Esophagus (tissue), 2 donors: ENCODE measurements at regions not wholly inside any gene's neighbourhood (a gene's known extent, or its start where the extent isn't known, plus 50 kb on each side); places are given as distances from the start of the nearest gene placed in this dataset.

Source experiments
- H3K27ac ChIP-seq, 2 donors: one replicate each; pipeline ENCODE4 v1.5.1; 2013; ENCODE audit warnings: low read depth in 2 of 2, mild to moderate bottlenecking in 2 of 2, inconsistent platforms in 1 of 2, low read length in 1 of 2, moderate library complexity in 1 of 2
- H3K27me3 ChIP-seq, 2 donors: one replicate each; pipeline ENCODE4 v1.6.1; 2013; ENCODE audit warnings: low read length in 2 of 2, control low read depth in 1 of 2, mild to moderate bottlenecking in 1 of 2; ENCODE audit not compliant: insufficient read depth in 2 of 2, control insufficient read depth in 1 of 2
- H3K36me3 ChIP-seq, 2 donors: one replicate each; pipeline ENCODE4 v1.6.1; 2013; ENCODE audit warnings: low read length in 1 of 2; ENCODE audit not compliant: control insufficient read depth in 2 of 2, insufficient read depth in 2 of 2
- H3K4me1 ChIP-seq, 2 donors: one replicate each; pipeline ENCODE4 v1.6.1; 2013; ENCODE audit warnings: low read length in 1 of 2; ENCODE audit not compliant: control insufficient read depth in 2 of 2, insufficient read depth in 2 of 2
- H3K4me3 ChIP-seq, 2 donors: one replicate each; pipeline ENCODE4 v1.5.1; 2013; ENCODE audit warnings: low read length in 2 of 2, mild to moderate bottlenecking in 2 of 2, low read depth in 1 of 2, moderate library complexity in 1 of 2
- H3K9me3 ChIP-seq, 2 donors: one replicate each; pipeline ENCODE4 v1.6.1; 2013; ENCODE audit warnings: mild to moderate bottlenecking in 2 of 2, low read depth in 1 of 2, low read length in 1 of 2, moderate library complexity in 1 of 2; ENCODE audit not compliant: control insufficient read depth in 2 of 2, insufficient read depth in 1 of 2
- WGBS, 2 donors: extraction: QIAGEN DNeasy Blood & Tissue Kit; methylation state at CpG; one replicate each; pipeline ENCODE4 v1.1.7; 2013; 5-methylcytosine and 5-hydroxymethylcytosine counted together
- donor health status: healthy with polysubstance abuse.
- donor health status: Bipolar disorder and iron deficiency.

GRCh38 chr3:78347176-78347575, 1307.3 kb downstream of the ROBO2 start:
- Histone ChIP-seq H3K27ac (no peak overlapping the region), H3K9me3 (no peaks in the 10 kb centered on the region), H3K4me1 (no peaks in the 10 kb centered on the region), H3K4me3 (no peak overlapping the region), H3K36me3 (no peaks in the 10 kb centered on the region), H3K27me3 (no peaks in the 10 kb centered on the region)
- WGBS, 2 donors: 85 to 88% methylated on average over 2 of the region's 2 CpGs

GRCh38 chr3:78348664-78349063, 1308.8 kb downstream of the ROBO2 start:
- no peaks in the 10 kb centered on the region for H3K36me3 ChIP-seq
- H3K27ac ChIP-seq: no peak overlapping the region
- no peaks in the 10 kb centered on the region for H3K4me1 ChIP-seq
- no peak overlapping the region for H3K4me3 ChIP-seq
- no peaks in the 10 kb centered on the region for H3K9me3 ChIP-seq
- 50 to 53% methylated on average over 3 of the region's 3 CpGs for WGBS, 2 donors
- no peaks in the 10 kb centered on the region for H3K27me3 ChIP-seq

- WGBS, 2 donors: 76 to 88% methylated on average over 2 of the region's 2 CpGs
- no peaks in the 10 kb centered on the region for H3K4me1 ChIP-seq
- no peaks in the 10 kb centered on the region for H3K27me3 ChIP-seq
- H3K27ac ChIP-seq: no peak overlapping the region
- H3K36me3 ChIP-seq: no peaks in the 10 kb centered on the region
- H3K9me3 ChIP-seq: no peaks in the 10 kb centered on the region
- no peak overlapping the region for H3K4me3 ChIP-seq
These were observed 1309.7 kb downstream of the ROBO2 start for GRCh38 chr3:78349571-78349970.

- Histone ChIP-seq H3K9me3 (peaks cover 0 to 3% of the 10 kb centered on the region in 2 donors), H3K27me3 (no peaks in the 10 kb centered on the region), H3K27ac (no peak overlapping the region), H3K4me1 (no peaks in the 10 kb centered on the region), H3K4me3 (no peak overlapping the region), H3K36me3 (no peaks in the 10 kb centered on the region)
- 79 to 80% methylated on average over 3 of the region's 3 CpGs for WGBS, 2 donors
These were observed 1311.4 kb downstream of the ROBO2 start for GRCh38 chr3:78351334-78351733.

- Histone ChIP-seq H3K36me3 (no peaks in the 10 kb centered on the region), H3K27ac (no peak overlapping the region), H3K4me1 (no peaks in the 10 kb centered on the region), H3K9me3 (peaks cover 0 to 3% of the 10 kb centered on the region in 2 donors), H3K4me3 (no peak overlapping the region), H3K27me3 (no peaks in the 10 kb centered on the region)
- WGBS, 2 donors: 91 to 93% methylated on average over 3 of the region's 3 CpGs
These were observed 1313.3 kb downstream of the ROBO2 start for GRCh38 chr3:78353231-78353630.

GRCh38 chr3:78360849-78361248, 1321.0 kb downstream of the ROBO2 start:
- no peak overlapping the region for H3K27ac ChIP-seq
- WGBS, 2 donors: 79 to 80% methylated on average over 4 of the region's 4 CpGs

GRCh38 chr3:78368636-78369345, 1328.9 kb downstream of the ROBO2 start:
- H3K4me1 ChIP-seq: no peaks in the 10 kb centered on the region
- 52 to 55% methylated on average over 8 of the region's 8 CpGs for WGBS, 2 donors
- H3K9me3 ChIP-seq: no peaks in the 10 kb centered on the region
- no peaks in the 10 kb centered on the region for H3K27me3 ChIP-seq
- no peaks in the 10 kb centered on the region for H3K36me3 ChIP-seq
- no peak overlapping the region for H3K27ac ChIP-seq
- no peak overlapping the region for H3K4me3 ChIP-seq

More at GRCh38 chr3:78360849-78361248, 1321.0 kb downstream of the ROBO2 start:
- no peaks in the 10 kb centered on the region for H3K36me3 ChIP-seq
- no peak overlapping the region for H3K4me3 ChIP-seq
- H3K9me3 ChIP-seq: no peaks in the 10 kb centered on the region
- no peaks in the 10 kb centered on the region for H3K27me3 ChIP-seq
- no peaks in the 10 kb centered on the region for H3K4me1 ChIP-seq

GRCh38 chr3:78390221-78390620, 1350.3 kb downstream of the ROBO2 start:
- Histone ChIP-seq H3K27me3 (no peaks in the 10 kb centered on the region), H3K4me3 (no peak overlapping the region), H3K9me3 (peaks cover 8 to 10% of the 10 kb centered on the region in 2 donors), H3K4me1 (no peaks in the 10 kb centered on the region), H3K36me3 (no peaks in the 10 kb centered on the region), H3K27ac (no peak overlapping the region)
- WGBS, 2 donors: 33 to 38% methylated on average over 1 of the region's 1 CpG

GRCh38 chr3:78398401-78398800, 1358.5 kb downstream of the ROBO2 start:
- 60 to 61% methylated on average over 2 of the region's 2 CpGs for WGBS, 2 donors
- Histone ChIP-seq H3K27ac (no peak overlapping the region), H3K9me3 (no peaks in the 10 kb centered on the region), H3K4me3 (no peak overlapping the region), H3K36me3 (no peaks in the 10 kb centered on the region), H3K27me3 (no peaks in the 10 kb centered on the region), H3K4me1 (peaks cover 0 to 2% of the 10 kb centered on the region in 2 donors)

GRCh38 chr3:78402720-78403119, 1362.8 kb downstream of the ROBO2 start:
- H3K9me3 ChIP-seq: no peaks in the 10 kb centered on the region
- no peaks in the 10 kb centered on the region for H3K36me3 ChIP-seq
- H3K4me3 ChIP-seq: no peak overlapping the region
- no peak overlapping the region for H3K27ac ChIP-seq
- no peaks in the 10 kb centered on the region for H3K27me3 ChIP-seq
- 42 to 43% methylated on average over 1 of the region's 1 CpG for WGBS, 2 donors
- H3K4me1 ChIP-seq: peaks cover 0 to 2% of the 10 kb centered on the region in 2 donors
